ENCODE measurements at regions not wholly inside any gene's neighbourhood (a gene's known extent, or its start where the extent isn't known, plus 50 kb on each side); places are given as distances from the start of the nearest gene placed in this dataset.

GRCh38 chrX:114095789-114096188, 488.1 kb upstream of the HTR2C start:
- Histone ChIP-seq H3K36me3 (ENCODE audit: insufficient read depth) (no peaks in the 10 kb centered on the region), H3F3A (replicated peaks; ENCODE audit: low read depth) (no peaks in the 10 kb centered on the region), H3K4me2 (no peak overlapping the region), H3K27ac (ENCODE audit: low read depth) (no peak overlapping the region), H3K79me2 (replicated peaks; ENCODE audit: insufficient read depth) (no peaks in the 10 kb centered on the region), H3K27me3 (ENCODE audit: insufficient read depth) (no peaks in the 10 kb centered on the region), H4K20me1 (replicated peaks; ENCODE audit: insufficient read depth) (no peaks in the 10 kb centered on the region), H2AFZ (no peak overlapping the region), H3K4me3 (no peak overlapping the region), H3K4me1 (ENCODE audit: insufficient read depth) (no peaks in the 10 kb centered on the region), H3K9me2 (ENCODE audit: insufficient read depth) (no peaks in the 10 kb centered on the region)
- Mint-ChIP-seq H3K27me3 (ENCODE audit: insufficient read depth, low read depth, poor library complexity) (peaks cover 2% of the 10 kb centered on the region), H3K4me3 (no peak overlapping the region), H3K9me3 (no peaks in the 10 kb centered on the region), H3K27ac (no peak overlapping the region), H3K36me3 (ENCODE audit: low read depth) (no peaks in the 10 kb centered on the region), H3K4me1 (peaks cover 7% of the 10 kb centered on the region)
- TF ChIP-seq ZNF331 (CRISPR knock-in tag; IDR thresholded peaks at IDR 0.05; ENCODE audit: low read depth) (no peak), CTCF (conservative IDR thresholded peaks at IDR 0.05; ENCODE audit: low read depth in 2 of 2) (no peak), ZNF462 (CRISPR knock-in tag; IDR thresholded peaks at IDR 0.05) (no peak), EZH2phosphoT487 (IDR thresholded peaks at IDR 0.05; ENCODE audit: unreplicated experiment) (no peak), ZNF114 (CRISPR knock-in tag; IDR thresholded peaks at IDR 0.05) (no peak), JUNB (IDR thresholded peaks at IDR 0.05; ENCODE audit: unreplicated experiment) (no peak), EZH2 (IDR thresholded peaks at IDR 0.05; ENCODE audit: low read depth, unreplicated experiment) (no peak), REST (IDR thresholded peaks at IDR 0.05; ENCODE audit: unreplicated experiment) (no peak), NANOG (IDR thresholded peaks at IDR 0.05; ENCODE audit: borderline replicate concordance) (no peak), ETS1 (IDR thresholded peaks at IDR 0.05) (no peak), CREB1 (CRISPR knock-in tag; IDR thresholded peaks at IDR 0.05; ENCODE audit: low read depth) (no peak), POLR2AphosphoS5 (IDR thresholded peaks at IDR 0.05; ENCODE audit: low read depth) (no peak), STAT1 (IDR thresholded peaks at IDR 0.05; ENCODE audit: unreplicated experiment) (no peak)
- no peak for DNase-seq (ENCODE audit: low spot score)
- ATAC-seq, result no peak

Data from GM23338 (cell line).